HG03175 (cell line): ENCODE measurements at regions not wholly inside any gene's neighbourhood (a gene's known extent, or its start where the extent isn't known, plus 50 kb on each side); places are given as distances from the start of the nearest gene placed in this dataset.
"Not testable (repeated sequence)": the region's sequence is repeated elsewhere in the genome, so short reads cannot be mapped to it uniquely, and the experiment has no call there.

Source experiments
- ATAC-seq: cut with Tn5 transposase; IDR thresholded peaks from one replicate; pipeline ENCODE4 v1.9.1; 2021; ENCODE audit warnings: mild to moderate bottlenecking, moderate library complexity; ENCODE audit not compliant: unreplicated experiment

DNA sequence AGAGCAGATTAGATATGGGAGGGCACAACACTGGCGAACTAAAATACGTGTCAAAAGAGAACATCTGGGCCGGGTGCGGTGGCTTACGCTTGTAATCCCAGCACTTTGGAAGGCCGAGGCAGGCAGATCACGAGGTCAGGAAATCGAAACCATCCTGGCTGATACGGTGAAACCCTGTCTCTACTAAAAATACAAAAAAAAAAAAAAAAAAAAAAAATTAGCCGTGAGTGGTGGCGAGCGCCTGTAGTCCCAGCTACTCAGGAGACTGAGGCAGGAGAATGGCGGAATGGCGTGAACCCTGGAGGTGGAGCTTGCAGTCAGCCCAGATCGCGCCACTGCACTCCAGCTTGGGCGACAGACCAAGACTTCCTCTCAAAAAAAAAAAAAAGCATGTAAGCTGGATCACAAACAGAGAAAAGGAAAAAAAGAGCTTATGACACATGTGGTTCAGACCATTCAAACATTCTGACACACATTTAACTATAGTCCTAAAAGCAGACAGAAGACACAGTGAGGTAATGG is 1716.9 kb downstream of the SI start:
- not testable (repeated sequence) for ATAC-seq

DNA sequence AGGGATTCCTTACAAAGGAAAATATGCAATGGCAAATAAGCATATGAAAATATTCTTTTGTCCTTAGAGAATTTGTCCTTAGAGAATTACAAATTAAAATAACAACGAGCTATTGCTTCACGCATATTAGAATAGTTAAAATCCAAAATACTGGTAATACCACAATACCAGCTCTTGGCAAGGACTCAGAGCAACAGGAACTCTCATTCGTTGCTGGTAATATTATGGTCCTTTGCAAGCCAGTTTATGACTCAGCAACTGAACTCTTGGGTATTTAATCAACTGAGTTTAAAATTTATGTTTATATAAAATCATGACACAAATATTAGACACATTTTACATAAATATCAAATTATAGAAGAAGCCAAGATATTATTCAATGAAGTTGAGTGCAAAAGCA is 1730.4 kb downstream of the SI start:
- ATAC-seq = no peak

- ATAC-seq = no peak
Observed at GRCh38 chr3:163335429-163335828, 1742.9 kb downstream of the SI start.

DNA sequence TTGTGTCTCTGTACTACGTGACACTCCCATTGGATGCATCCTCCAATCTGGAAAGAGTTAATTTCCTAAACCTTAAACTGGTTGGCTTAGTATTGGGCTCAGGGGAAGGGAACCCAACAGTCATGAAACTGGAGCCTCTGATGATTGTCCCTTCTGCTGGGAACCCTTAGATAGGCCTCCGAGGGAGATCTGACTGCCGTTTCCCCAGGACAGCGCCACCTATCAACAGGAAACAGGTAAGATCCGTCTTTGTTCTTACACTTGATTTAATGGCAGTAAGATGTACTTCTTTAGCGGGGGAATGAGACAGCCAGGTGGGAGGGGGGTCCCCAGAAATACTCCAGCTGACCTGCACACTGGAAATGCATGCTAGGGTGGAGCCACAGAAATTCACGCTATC is 1749.6 kb downstream of the SI start:
- ATAC-seq = no peak

- ATAC-seq = no peak
Observed at GRCh38 chr3:163327086-163327485, 1751.2 kb downstream of the SI start.

DNA sequence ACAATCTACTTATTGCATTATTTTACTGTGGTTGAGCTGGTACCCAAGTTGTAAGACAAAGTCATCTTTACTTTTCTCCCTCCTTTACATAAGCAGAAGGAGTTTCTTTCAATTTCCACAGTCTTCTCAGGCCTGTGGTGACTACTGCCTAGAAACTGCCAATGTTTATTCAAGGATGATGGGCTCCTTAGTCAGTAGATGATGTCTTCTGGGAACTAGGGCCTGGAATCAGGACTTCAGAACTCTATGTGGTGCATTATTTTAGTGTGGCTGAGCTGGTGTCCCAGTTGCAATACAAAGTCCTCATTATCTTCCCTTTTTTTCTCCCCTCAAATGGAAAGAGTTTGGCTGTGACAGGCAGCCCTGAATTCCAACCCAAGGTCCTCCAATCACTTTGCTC is 1762.5 kb downstream of the SI start:
- no peak for ATAC-seq

GRCh38 chr3:163306405-163306804 is 1771.9 kb downstream of the SI start:
- ATAC-seq = no peak

DNA sequence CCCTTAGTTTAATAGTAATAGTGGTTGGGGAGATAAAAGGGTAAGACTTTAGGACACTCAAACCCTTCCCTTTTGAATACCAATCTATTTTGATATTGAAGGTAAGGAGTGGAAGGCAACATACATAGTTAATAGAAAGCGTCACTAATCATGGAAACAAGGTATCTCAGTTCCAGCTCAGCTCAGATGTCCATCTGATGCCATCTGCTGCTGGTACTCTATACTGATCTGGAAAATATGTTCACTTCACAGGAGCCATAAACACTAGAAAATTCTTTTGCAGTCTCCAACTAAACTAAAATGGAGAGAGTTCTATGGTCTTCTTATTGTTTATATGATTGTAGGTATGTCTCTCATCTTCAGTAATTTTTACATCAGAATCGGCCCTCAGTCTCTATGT is 1777.1 kb downstream of the OTOL1 start:
- no peak for ATAC-seq

DNA sequence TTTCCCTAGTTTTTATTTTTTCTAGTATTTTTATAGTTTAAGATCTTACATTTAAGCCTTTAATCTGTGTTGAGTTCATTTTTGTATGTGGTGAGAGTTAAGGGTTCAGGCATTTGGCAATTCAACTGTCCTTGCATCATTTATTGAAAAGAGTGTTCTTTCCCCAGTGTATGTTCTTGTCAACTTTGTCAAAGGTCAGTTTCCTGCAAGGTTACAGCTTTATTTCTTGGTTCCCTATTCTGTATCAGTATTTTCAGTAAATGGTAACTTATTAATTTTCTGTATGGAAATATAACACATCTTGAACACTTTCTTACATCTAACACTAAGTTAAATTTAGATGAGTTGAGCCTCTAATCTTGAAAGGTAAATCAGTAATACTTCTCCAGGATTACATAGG is 1770.1 kb downstream of the OTOL1 start:
- ATAC-seq = peak; percentile 41

DNA sequence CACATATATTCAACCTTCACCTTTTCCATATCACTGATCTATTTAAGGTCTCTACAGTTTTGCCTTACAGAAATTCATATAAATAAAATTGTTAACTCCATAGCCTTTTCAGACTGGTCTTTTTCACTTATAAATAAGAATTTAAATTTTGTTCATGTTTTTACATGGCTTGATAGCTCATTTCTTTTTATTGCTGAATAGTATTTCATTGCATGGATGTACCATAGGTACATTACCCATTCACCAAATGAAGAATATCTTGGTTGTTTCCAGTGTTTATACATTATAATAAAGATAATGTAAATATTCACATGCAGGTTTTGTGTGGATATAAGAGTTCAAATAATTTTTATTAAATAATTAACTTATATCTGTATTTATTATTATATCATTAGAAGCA is 1765.0 kb downstream of the OTOL1 start:
- ATAC-seq = no peak

- no peak for ATAC-seq
Observed at GRCh38 chr3:163261056-163261455, 1764.4 kb downstream of the OTOL1 start.

- no peak for ATAC-seq
Observed at GRCh38 chr3:163218336-163218735, 1721.7 kb downstream of the OTOL1 start.

GRCh38 chr3:163213838-163214237 is 1717.2 kb downstream of the OTOL1 start:
- no peak for ATAC-seq

DNA sequence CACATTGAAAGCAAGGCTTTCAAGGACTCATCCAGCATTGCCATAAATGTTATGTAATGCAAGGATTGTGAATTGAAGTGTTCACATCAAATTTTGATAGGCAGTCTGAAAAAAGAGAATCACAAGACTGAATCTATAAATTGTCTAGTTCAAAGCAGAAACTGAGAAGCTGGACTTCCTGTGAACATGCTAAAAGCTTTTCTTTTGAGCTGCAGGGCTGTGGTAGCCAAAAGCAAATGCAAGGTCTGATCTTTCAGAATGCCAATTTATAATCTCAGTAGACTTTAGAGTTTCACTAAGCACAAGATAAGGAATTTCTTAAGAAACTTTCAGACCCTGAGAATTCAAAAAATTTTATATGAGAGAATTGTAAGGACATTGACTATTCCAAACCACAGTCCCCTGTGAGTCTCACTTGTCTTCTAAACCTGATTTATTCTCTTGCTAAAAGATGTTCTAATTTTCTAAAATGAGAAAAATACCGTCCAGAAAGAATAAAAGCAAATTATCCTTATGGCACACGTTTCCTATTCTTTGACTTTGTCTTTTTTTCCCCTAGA is 1700.3 kb downstream of the OTOL1 start:
- ATAC-seq = no peak

- ATAC-seq = no peak
Observed at GRCh38 chr3:163196245-163196644, 1699.6 kb downstream of the OTOL1 start.

GRCh38 chr3:163185721-163186350 is 1689.2 kb downstream of the OTOL1 start:
- ATAC-seq = no peak

DNA sequence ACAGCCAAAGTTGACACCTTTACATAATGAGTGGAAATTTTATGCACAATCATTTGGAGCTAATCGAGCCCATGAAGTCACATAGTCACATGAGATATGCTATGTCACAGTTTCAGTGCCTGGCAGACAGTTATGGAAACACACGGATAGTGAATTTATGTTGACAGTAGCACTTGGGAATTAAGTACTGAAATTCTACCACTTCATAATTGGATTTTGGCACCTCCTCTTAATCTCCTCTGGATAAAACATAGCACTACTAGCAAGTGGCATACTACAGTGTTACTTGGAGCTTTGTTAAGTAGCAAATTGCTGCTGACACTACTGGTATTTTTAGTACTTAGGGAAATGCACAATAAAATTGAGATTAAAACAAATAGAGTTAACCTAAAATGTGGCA is 1679.4 kb downstream of the OTOL1 start:
- no peak for ATAC-seq

DNA sequence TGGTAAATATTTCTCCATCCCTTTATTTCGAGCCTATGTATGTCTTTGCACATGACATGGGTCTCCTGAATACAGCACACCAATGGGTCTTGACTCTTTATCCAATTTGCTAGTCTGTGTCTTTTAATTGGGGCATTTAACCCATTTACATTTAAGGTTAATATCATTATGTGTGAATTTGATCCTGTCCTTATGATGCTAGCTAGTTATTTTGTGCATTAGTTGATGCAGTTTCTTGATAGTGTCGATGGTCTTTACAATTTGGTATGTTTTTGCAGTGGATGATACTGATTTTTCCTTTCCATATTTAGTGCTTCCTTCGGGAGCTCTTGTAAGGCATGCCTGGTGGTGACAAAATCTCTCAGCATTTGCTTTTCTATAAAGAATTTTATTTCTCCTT is 1675.9 kb downstream of the OTOL1 start:
- not testable (repeated sequence) for ATAC-seq

GRCh38 chr3:163166197-163166596 is 1669.6 kb downstream of the OTOL1 start:
- no peak for ATAC-seq

DNA sequence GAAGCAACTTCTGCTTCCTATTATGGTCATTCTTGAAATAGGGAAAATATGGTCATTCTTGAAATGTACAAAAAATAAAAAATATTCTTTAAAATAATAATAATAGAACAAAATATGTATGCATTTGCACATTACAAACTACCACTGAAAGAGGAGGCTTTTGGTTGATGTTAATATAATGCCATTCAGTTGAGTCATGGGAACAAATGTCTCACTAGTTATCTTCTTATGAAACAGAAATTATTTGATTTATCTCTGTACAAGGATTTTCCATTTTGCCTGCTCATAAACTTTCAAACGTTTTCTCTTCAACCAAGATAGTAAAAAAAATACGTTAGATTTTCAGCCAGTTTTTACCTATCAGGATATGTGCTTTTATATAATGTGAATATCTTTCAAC is 1662.7 kb downstream of the OTOL1 start:
- no peak for ATAC-seq

DNA sequence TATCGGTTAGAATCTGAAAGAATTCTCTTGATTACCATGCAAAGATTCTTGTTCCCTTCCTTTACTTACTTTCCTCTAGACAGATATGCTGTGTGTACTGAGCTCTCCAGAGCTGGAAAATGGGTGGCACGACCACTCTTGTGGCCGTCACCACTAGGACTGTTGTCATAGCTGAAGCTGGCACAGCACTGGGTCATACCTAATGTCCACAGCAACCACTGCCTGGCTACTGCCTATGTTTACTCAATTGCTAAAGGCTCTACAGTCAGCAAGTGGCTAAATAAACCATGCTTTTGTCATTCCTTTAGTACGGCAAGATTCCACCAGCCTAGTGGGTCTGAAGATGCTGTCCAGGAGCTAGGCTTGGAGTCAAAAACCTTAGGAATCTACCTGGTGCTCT is 1643.0 kb downstream of the OTOL1 start:
- no peak for ATAC-seq

GRCh38 chr3:163138258-163138657 is 1641.7 kb downstream of the OTOL1 start:
- ATAC-seq = no peak

GRCh38 chr3:163132111-163132510 is 1635.5 kb downstream of the OTOL1 start:
- ATAC-seq = no peak
